ENCODE measurements at regions not wholly inside any gene's neighbourhood (a gene's known extent, or its start where the extent isn't known, plus 50 kb on each side); places are given as distances from the start of the nearest gene placed in this dataset.

DNA sequence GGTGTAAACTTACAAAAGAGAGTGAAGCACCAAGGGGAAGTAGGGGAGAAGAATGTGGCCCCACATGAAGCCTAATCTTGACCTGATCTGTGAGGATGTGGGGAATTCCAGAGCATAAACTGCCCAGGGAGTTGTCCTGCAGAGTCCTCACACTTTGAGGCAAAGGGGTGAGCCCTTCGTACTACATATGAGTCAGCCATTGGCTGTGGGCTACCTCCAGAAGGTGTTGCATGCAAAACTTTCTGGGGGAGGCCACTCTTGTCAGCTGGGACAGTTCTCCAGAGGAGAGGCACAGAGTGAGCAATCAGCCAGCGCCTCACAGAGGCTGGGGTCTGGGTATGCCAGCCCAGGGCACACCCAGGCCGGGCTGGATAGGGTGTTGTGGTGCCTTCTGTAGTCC is 98.1 kb upstream of the NMUR2 start:
- TF ChIP-seq, protein P1, sequence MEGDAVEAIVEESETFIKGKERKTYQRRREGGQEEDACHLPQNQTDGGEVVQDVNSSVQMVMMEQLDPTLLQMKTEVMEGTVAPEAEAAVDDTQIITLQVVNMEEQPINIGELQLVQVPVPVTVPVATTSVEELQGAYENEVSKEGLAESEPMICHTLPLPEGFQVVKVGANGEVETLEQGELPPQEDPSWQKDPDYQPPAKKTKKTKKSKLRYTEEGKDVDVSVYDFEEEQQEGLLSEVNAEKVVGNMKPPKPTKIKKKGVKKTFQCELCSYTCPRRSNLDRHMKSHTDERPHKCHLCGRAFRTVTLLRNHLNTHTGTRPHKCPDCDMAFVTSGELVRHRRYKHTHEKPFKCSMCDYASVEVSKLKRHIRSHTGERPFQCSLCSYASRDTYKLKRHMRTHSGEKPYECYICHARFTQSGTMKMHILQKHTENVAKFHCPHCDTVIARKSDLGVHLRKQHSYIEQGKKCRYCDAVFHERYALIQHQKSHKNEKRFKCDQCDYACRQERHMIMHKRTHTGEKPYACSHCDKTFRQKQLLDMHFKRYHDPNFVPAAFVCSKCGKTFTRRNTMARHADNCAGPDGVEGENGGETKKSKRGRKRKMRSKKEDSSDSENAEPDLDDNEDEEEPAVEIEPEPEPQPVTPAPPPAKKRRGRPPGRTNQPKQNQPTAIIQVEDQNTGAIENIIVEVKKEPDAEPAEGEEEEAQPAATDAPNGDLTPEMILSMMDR (IDR thresholded peaks at IDR 0.05; ENCODE audit: control extremely low read depth in 1 of 3, insufficient read depth in 1 of 3, low read depth in 1 of 3, low read length in 3 of 3), result no peak
- TF ChIP-seq CHD2 (IDR thresholded peaks at IDR 0.05; ENCODE audit: low read length) (no peak), POLR2A (IDR thresholded peaks at IDR 0.05; ENCODE audit: control extremely low read depth in 1 of 2, low read depth in 2 of 2, low read length in 2 of 2) (no peak)
